NOMO-1 treated with dmso at 0.1 percent for 144 hours (cell line): ENCODE measurements at regions not wholly inside any gene's neighbourhood (a gene's known extent, or its start where the extent isn't known, plus 50 kb on each side); places are given as distances from the start of the nearest gene placed in this dataset.

Experiments used
- DNase-seq: peaks from one replicate; lab custom pipeline; 2025; ENCODE audit not compliant: unreplicated experiment; lab: John Stamatoyannopoulos, UW

- no peak for DNase-seq
Observed at GRCh38 chr2:19810148-19810547, 91.6 kb downstream of the TTC32 start.

DNA sequence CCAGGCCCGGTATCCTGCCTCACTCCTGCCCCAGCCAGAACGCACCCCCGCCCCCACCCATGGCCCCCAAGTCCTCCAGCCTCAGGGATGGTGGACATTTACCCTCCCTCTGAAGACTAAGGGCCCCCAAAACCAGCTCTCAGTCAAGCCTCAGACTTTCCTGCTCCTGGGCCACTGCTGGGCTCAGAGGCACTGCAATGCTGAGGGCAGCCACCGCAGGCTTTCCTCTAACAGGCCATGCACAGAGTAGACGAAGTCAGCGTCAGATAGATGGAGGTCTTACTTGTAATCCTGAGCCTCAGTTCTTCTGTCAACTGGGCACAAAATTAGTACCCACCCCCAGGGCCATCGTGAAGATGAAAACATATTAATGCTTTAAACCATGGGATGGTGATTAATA is 92.6 kb downstream of the TTC32 start:
- DNase-seq, result no peak

GRCh38 chr2:19807866-19808265 is 93.9 kb downstream of the TTC32 start:
- no peak for DNase-seq

GRCh38 chr2:19807346-19807745 is 94.4 kb downstream of the TTC32 start:
- no peak for DNase-seq

DNA sequence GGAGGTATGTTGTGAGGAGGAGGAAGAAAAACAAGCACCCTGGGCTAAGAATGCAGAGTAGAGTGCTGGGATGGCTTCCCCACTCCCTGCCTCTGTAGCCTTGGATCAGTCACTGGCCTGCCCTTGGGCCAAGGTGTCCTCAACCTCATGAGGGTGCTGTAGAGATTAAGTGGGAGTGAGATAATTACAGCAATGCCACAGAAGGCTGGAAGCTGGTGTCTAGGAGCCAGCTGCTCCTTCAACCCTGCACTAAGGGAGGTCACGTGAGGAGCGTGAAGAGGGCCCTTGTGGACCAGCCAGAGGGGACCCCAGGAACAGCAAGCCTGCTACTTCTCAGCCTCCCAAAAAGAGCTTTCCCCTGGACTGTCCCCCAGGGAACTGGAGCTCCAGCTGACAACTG is 95.2 kb downstream of the TTC32 start:
- no peak for DNase-seq

DNA sequence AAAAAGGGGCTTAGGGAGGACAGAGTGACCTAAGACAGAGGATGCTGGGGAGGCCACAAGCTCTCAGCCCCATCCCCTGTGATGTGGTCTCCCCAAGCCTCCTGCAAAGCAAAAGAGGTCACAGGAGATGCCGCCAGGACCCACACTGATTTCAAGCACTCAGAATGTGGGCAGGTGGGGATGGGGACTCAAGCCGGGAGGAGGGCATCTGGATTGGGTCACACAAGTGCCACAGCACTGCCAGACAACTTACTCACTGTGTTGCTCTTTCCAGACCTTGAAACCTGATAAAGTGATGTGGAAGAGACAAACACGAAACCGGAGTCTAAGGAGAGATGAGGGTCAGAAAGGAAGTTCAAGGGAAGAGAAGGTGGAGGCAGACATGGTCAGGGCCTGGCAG is 95.7 kb downstream of the TTC32 start:
- no peak for DNase-seq

DNA sequence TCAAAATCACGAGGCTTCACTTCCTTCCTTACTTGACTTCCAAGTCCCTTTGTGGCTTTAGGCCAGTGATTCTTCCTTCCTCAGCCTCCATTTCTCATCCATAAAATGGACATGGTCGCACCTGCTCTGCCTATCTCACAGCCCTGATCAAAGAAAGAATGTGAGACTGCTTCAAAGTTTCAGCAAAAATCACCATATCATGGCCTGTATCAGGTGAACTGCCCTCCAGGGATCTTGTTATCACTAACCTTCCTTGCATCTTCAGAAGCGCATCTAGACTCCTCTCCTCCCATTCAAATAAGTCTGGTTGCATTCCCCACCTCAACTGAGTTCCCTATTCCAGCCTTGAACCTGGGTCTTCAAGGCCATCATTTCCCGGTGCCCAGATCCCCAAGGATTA is 96.5 kb downstream of the TTC32 start:
- DNase-seq, result no peak

DNA sequence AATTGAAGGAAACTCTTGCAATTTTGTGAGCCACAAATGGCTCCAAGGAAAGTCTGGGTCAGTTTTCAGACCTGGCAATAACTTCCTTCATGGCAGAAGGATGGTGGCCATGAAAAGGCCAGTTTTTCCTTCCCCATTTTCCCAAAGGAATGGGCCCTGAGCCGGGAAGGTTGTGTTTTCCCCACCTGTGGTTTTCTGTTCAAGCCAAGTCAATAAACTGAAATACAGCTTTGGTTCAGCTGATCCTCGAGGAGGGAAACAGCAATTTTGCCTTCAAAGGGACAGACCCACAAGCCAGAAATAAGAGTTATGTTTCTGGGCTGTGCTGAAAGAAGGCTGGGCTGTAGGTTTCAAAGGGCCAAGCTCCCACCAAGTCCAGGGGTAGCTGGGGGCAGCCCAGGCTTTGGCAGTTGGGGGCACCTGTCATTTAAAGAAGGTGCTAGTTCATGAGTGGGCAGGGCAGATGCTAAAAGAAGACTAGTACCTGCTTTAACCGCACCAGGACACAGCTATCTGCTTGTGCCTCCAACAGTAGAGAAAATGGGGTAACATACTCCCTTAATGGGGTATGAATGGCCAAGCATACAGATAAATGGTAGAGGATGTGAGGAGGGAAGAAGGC is 97.0 kb downstream of the TTC32 start:
- DNase-seq, result no peak

DNA sequence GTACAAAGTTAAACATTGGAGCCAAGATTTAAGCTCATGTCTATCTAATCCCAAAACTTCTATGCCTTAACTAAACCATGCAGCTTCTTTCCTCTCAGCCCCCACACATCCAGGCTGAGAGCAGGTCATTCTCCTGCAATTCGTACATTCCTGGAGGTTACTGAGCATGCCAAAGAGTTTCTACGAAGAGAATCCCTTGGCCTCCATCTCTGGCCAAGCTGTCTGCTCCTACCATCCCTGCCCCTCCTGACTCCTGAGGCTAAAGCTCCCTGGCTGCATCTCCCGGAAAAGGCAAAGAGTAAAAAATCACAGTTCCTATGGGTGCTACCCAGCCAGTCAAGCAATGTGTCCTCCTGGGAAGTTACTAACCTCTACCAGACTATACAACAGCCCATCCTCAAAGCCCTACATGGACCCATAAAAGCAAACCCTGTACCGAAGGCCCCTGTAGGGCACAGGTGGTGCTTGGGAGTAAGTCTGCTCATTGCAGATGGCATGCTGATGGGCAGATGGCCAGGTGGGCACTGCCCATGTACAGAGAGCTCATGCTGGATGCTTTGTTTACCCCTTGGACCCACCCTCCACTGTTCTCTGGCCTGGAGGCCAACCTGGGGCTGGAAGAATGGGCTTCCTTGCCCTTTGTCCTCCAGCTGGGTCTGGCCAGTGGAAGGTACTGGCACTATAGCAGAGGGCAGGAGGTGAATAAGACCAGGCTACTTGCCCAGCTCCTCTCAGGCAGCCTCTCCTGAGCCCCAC is 99.5 kb downstream of the TTC32 start:
- DNase-seq, result no peak

GRCh38 chr2:19801367-19802080 is 100.3 kb downstream of the TTC32 start:
- no peak for DNase-seq

DNA sequence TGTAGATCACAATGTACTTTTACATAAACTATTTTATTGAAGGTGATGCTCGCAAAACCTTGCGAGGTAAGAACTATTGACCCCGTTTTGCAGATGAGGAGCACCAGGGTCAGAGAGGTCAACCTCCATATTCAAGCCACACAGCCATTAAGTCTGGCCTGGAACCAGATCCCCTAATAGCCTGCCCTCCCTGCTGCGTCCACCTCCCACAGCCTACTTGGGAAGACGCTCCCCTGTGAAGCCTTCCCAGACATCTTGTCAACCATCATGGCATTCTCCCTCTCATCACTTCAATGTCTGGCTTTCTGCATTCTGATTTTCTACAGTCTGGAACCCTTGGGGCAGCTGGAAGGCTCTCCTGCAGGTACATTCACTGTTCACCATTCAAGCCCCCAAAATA is 101.0 kb downstream of the TTC32 start:
- DNase-seq, result no peak

GRCh38 chr2:19799881-19800780 is 101.7 kb downstream of the TTC32 start:
- no peak for DNase-seq

DNA sequence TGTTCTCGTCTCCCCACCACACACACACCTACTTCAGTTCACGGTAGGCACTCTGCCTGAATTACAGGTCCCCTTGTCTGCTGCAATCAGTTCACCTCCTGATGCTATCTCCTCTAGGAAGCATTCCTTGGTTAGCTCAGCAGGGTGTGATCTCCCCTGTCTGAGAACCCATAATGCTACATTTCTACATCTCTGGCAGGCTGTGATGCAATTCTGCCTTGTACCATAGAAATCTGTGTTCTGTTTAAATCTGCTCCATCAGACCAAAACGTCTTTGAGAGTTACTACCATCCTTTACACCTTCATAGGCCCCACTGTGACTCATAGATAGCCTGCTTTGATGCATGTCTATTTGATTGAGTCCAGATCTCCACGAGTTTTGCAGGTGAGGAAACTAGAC is 103.9 kb downstream of the TTC32 start:
- no peak for DNase-seq

DNA sequence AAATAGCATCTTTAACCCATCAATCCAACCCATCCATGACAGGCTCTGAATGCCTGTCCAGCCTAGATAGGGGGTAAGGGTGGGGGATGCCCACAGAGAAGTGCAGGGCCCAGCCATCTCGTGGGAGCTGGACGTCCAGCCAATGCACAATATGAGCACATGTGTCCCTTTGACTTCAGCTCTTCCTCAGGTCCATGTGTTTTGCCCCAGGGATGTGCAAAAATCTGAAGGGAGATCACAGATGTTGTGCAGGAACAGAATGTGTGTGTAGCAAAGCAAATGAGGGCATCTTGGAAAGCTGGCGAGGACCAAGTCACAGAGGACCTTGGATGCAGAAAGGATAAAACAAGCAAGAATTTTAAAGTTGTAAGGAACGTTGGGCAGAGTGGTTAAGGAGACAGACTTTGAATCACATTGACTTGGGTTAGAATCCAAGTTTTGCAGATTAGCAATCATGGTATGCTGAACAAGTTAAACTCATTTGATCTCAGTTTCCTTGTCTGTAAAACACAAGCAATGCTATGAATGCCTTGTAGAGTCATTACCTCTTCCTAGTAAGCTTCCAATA is 104.5 kb downstream of the TTC32 start:
- no peak for DNase-seq

DNA sequence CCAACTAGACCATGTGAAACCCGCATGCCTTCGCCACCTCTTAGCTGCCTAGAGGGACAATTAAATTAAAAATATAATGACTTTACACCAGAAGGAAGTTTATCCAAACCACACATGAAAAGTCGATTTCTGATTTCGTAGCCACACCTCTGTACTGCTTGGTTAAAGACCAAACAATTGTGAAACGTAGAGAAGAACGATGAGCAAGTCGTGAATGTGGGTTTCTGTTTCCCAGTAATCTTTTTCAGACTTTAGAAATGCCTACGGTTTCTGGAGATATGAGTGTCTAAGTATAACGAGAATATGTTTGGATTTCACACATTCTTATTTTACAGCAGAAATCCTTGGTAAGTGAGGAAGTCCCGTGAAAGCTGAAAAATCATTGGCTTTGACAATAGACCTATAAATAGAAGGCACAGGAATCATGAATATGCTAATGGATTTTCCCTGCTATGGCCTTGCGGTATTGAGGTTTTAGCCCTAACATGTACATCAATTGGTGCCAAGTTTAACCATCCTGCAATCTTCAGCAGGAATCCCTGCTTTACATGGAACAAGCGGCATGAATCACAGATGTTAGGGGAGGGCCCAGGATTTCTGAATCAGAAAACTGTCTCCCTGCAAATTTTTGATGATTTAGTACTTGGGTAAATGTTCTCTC is 105.6 kb downstream of the TTC32 start:
- no peak for DNase-seq

GRCh38 chr2:19793132-19793750 is 108.5 kb downstream of the TTC32 start:
- DNase-seq, result no peak

DNA sequence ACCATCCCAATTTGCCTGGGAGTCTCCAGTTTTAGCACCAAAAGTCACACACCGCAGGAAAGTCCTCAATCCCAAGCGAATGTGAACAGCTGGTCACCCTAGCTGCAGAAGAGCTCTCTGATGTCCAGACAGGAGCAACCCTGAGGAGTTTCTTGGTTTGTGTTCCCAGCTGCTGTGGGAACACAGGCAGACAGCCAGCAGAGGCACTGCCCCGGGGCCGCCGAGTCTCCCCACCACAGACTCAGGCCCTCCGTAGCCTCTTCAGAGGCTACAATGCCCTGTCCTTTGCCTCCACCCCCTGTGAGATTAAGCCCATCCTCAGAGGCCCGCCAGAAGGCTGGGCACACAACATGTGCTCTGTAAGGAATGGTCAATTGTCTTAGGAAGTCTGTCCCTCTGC is 111.5 kb downstream of the TTC32 start:
- no peak for DNase-seq

DNA sequence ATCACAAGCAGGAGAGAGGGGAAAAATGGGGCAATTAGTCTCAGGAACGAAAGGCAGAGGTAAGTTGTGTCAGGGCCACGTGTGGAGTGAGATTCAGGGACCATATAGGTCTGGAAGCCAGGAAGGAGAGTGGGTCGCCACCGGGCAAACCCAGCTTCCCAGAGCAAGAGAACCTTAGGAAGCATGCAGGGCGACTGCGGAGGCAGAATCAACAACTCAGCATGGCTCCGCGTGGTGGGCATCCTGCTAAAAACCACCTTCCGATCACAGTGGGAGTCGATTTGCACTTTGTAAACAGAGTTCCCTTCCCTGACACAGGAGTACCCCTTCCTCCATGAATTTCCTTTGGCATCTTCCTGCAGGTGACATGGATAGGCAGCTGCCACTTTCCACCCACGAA is 114.6 kb downstream of the TTC32 start:
- DNase-seq, result no peak

GRCh38 chr2:19786408-19787058 is 115.2 kb downstream of the TTC32 start:
- peak; percentile 29 for DNase-seq
